GM12878 (cell line): ENCODE measurements at regions not wholly inside any gene's neighbourhood (a gene's known extent, or its start where the extent isn't known, plus 50 kb on each side); places are given as distances from the start of the nearest gene placed in this dataset.

Experiments
- ATAC-seq: fragments of 200-7000 bp; cut with Tn5 transposase; 3 replicates; pipeline ENCODE4 v1.9.1; 2020; ENCODE audit warnings: mild to moderate bottlenecking, moderate library complexity
- BruUV-seq: library from RNA; stranded (reverse); fragments of 400-500 nt; replicated peaks from 2 replicates; lab custom pipeline; 2021; lab: Mats Ljungman, UMichigan
- CTCF ChIA-PET: fragments of 300-600 bp; sonication (Branson Sonifier 250); formaldehyde crosslinking; extraction: SDS; loops from one replicate; lab custom pipeline; 2021; ENCODE audit warnings: inconsistent platforms; lab: Yijun Ruan, JAX
- POLR2A ChIA-PET: fragments of 350-600 bp; formaldehyde crosslinking; extraction: SDS; loops from one replicate; lab custom pipeline; 2021; ENCODE audit warnings: inconsistent platforms; lab: Charles Lee
- RAD21 ChIA-PET: fragments of 300-600 bp; sonication (Branson Sonifier 250); formaldehyde crosslinking; loops from one replicate; lab custom pipeline; 2023; ENCODE audit warnings: antibody characterized with exemption; ENCODE audit not compliant: unreplicated experiment; lab: Charles Lee
- SMC1A ChIA-PET: fragments of 300-600 bp; sonication (Branson Sonifier 250); formaldehyde crosslinking; loops from one replicate; lab custom pipeline; 2023; ENCODE audit not compliant: unreplicated experiment, uncharacterized antibody; lab: Charles Lee
- DNase-seq: peaks from one replicate; pipeline ENCODE4 v3.0.0-alpha.2; 2011; ENCODE audit warnings: low read depth, low spot score
- FAIRE-seq: peaks from 3 replicates; lab custom pipeline; 2011; peaks lifted over from hg19 to GRCh38; lab: Jason Lieb, UNC
- H2AFZ ChIP-seq: 2 replicates; pipeline ENCODE4 v1.6.0; 2011; ENCODE audit warnings: low read depth, low read length, control low read depth; ENCODE audit not compliant: control insufficient read depth
- H3K27ac ChIP-seq: 2 replicates; pipeline ENCODE4 v1.5.1; 2011; ENCODE audit warnings: control low read depth; ENCODE audit not compliant: control insufficient read depth, insufficient read depth
- H3K27me3 ChIP-seq, 2 experiments: replicated peaks in 1 of 2; 2 replicates each; pipeline versions ENCODE4 v1.6.0 to v1.6.1; 2011; ENCODE audit warnings: low read length in 1 of 2; ENCODE audit not compliant: control insufficient read depth in 2 of 2, insufficient read depth in 2 of 2
- H3K36me3 ChIP-seq, 2 experiments: 2 replicates each; pipeline ENCODE4 v1.5.1; 2011; ENCODE audit warnings: low read length in 1 of 2; ENCODE audit not compliant: control insufficient read depth in 2 of 2, insufficient read depth in 2 of 2
- H3K4me1 ChIP-seq: 2 replicates; pipeline ENCODE4 v1.6.1; 2011; ENCODE audit warnings: mild to moderate bottlenecking, low read length, moderate library complexity, mixed read lengths; ENCODE audit not compliant: control insufficient read depth, insufficient read depth
- H3K4me2 ChIP-seq: 2 replicates; pipeline ENCODE4 v1.6.0; 2011; ENCODE audit warnings: control low read depth; ENCODE audit not compliant: control insufficient read depth, insufficient read depth
- H3K4me3 ChIP-seq: fragments of 200-600 bp; sonication (generic); 2 replicates; pipeline ENCODE4 v1.5.1; 2016
- H3K79me2 ChIP-seq: 2 replicates; pipeline ENCODE4 v1.6.0; 2011; ENCODE audit warnings: low read length; ENCODE audit not compliant: control insufficient read depth, insufficient read depth
- H3K9ac ChIP-seq: 2 replicates; pipeline ENCODE4 v1.8.0; 2011; ENCODE audit warnings: low read length, control low read depth, mixed read lengths; ENCODE audit not compliant: control insufficient read depth, insufficient read depth
- H3K9me3 ChIP-seq: replicated peaks from 3 replicates; pipeline ENCODE4 v1.5.1; 2011; ENCODE audit warnings: mild to moderate bottlenecking, low read length; ENCODE audit not compliant: control insufficient read depth, insufficient read depth
- H4K20me1 ChIP-seq: 2 replicates; pipeline ENCODE4 v1.6.0; 2011; ENCODE audit not compliant: control insufficient read depth, insufficient read depth
- CREM ChIP-seq: IDR thresholded peaks from 2 replicates; pipeline ENCODE4 v1.6.1; 2014; ENCODE audit warnings: antibody characterized with exemption, low read depth
- EED ChIP-seq: sonication (generic); IDR thresholded peaks from 2 replicates; pipeline ENCODE4 v1.6.1; 2016; ENCODE audit warnings: antibody characterized with exemption, low read depth
- FOXK2 ChIP-seq: fragments of 450-650 bp; IDR thresholded peaks from 2 replicates; pipeline ENCODE4 v1.6.1; 2017; ENCODE audit warnings: mild to moderate bottlenecking, moderate library complexity
- FOXM1 ChIP-seq: IDR thresholded peaks from 2 replicates; pipeline ENCODE4 v1.6.1; 2012; ENCODE audit warnings: low read depth, mild to moderate bottlenecking, inconsistent platforms, low read length, moderate library complexity
- GABPA ChIP-seq: IDR thresholded peaks from 2 replicates; pipeline ENCODE4 v1.6.1; 2014; ENCODE audit warnings: antibody characterized with exemption, low read depth, mild to moderate bottlenecking, inconsistent platforms
- HDGF ChIP-seq: fragments of 450-650 bp; IDR thresholded peaks from 2 replicates; pipeline ENCODE4 v1.6.1; 2016; ENCODE audit warnings: antibody characterized with exemption
- JUNB ChIP-seq: IDR thresholded peaks from 2 replicates; pipeline ENCODE4 v1.6.1; 2016; ENCODE audit warnings: antibody characterized with exemption, mild to moderate bottlenecking
- LARP7 ChIP-seq: fragments of 450-650 bp; IDR thresholded peaks from 2 replicates; pipeline ENCODE4 v1.6.1; 2017; ENCODE audit warnings: mild to moderate bottlenecking
- MEF2A ChIP-seq: IDR thresholded peaks from 2 replicates; pipeline ENCODE4 v1.6.1; 2011; ENCODE audit warnings: low read depth, mild to moderate bottlenecking, low read length, moderate library complexity; ENCODE audit not compliant: insufficient read depth
- MTA2 ChIP-seq: fragments of 450-650 bp; IDR thresholded peaks from 2 replicates; pipeline ENCODE4 v1.6.1; 2016; ENCODE audit warnings: low read depth, mild to moderate bottlenecking, moderate library complexity
- MTA3 ChIP-seq: IDR thresholded peaks from 2 replicates; pipeline ENCODE4 v1.6.1; 2012; ENCODE audit warnings: low read length, inconsistent platforms, borderline replicate concordance
- NFIC ChIP-seq: IDR thresholded peaks from 2 replicates; pipeline ENCODE4 v1.6.1; 2012; ENCODE audit warnings: low read depth, mild to moderate bottlenecking, inconsistent platforms, low read length, moderate library complexity
- RCOR1 ChIP-seq: conservative IDR thresholded peaks from 2 replicates; pipeline ENCODE4 v1.6.1; 2012; ENCODE audit warnings: low read depth, low read length, improper control_type of control experiment
- RUNX3 ChIP-seq: IDR thresholded peaks from 2 replicates; pipeline ENCODE4 v1.6.1; 2012; ENCODE audit warnings: low read length, inconsistent platforms
- WGBS: methylation state at CpG from one replicate; pipeline ENCODE4 v1.1.6; 2016; ENCODE audit warnings: low lambda C conversion rate; ENCODE audit not compliant: insufficient replicate concordance, insufficient coverage; ENCODE audit errors: missing lambda C conversion rate; 5-methylcytosine and 5-hydroxymethylcytosine counted together
- in situ Hi-C: fragments of 300-500 bp; cut with MboI; formaldehyde crosslinking; loops from 9 replicates; pipeline ENCODE4 v1.14.3; 2018; ENCODE audit warnings: mixed read lengths
- intact Hi-C: fragments of 100-400 bp; cut with micrococcal nuclease; formaldehyde crosslinking; loops from one replicate; pipeline ENCODE4 v1.14.2; 2022; ENCODE audit not compliant: unreplicated experiment
- TF ChIP-seq, protein P1 (sequence below): fragments of 450-650 bp; IDR thresholded peaks from 2 replicates; pipeline ENCODE4 v1.6.1; 2017; ENCODE audit warnings: borderline replicate concordance
- TF ChIP-seq, protein P2 (sequence below): IDR thresholded peaks from 2 replicates; pipeline ENCODE4 v1.6.1; 2012; ENCODE audit warnings: low read depth, low read length, improper control_type of control experiment

DNA sequence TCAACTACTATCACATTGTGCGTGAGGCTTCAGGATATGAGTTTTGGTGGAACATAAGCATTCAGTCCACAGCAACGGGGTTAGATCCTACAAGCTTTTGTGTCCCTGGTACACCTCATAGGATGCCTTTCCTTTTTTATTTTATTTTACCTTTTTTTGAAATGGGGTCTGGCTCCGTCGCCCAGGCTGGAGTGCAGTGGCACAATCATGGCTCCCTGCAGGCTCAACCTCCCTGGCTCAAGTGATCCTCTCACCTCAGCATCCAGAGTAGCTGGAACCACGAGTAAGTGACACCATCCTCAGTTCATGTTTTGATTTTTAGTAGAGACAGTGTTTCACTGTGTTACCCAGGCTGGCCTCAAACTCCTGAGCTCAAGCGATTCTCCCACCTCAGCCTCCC, 86.0 kb upstream of the RAI14 start:
- CTCF ChIA-PET, result no interaction called here
- Histone ChIP-seq H4K20me1 (no peaks in the 10 kb centered on the region), H3K27ac (no peak overlapping the region), H3K4me1 (no peaks in the 10 kb centered on the region), H3K27me3 (no peaks in the 10 kb centered on the region)
- intact Hi-C loops, result no loop called here
- no TSS peak for BruUV-seq
- TF ChIP-seq FOXK2, result no peak
- no peak for TF ChIP-seq LARP7
- TF ChIP-seq, protein P1, sequence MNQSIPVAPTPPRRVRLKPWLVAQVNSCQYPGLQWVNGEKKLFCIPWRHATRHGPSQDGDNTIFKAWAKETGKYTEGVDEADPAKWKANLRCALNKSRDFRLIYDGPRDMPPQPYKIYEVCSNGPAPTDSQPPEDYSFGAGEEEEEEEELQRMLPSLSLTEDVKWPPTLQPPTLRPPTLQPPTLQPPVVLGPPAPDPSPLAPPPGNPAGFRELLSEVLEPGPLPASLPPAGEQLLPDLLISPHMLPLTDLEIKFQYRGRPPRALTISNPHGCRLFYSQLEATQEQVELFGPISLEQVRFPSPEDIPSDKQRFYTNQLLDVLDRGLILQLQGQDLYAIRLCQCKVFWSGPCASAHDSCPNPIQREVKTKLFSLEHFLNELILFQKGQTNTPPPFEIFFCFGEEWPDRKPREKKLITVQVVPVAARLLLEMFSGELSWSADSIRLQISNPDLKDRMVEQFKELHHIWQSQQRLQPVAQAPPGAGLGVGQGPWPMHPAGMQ, result no peak
- TF ChIP-seq, all 136 proteins: peak for 0
- RAD21 ChIA-PET, result no interaction called here
- H3K4me3 ChIP-seq, result no peak overlapping the region
- no peaks in the 10 kb centered on the region for H3K36me3 ChIP-seq
- no peaks in the 10 kb centered on the region for H3K9me3 ChIP-seq
- 56% methylated on average over 6 of the region's 6 CpGs for WGBS
- no peak for ATAC-seq
- DNase-seq, result no peak
- in situ Hi-C loops, result no loop called here
- H3K79me2 ChIP-seq, result no peaks in the 10 kb centered on the region
- no peak overlapping the region for H2AFZ ChIP-seq
- no peak for FAIRE-seq
- H3K9ac ChIP-seq, result no peak overlapping the region
- POLR2A ChIA-PET, result no interaction called here
- SMC1A ChIA-PET, result no interaction called here
- H3K4me2 ChIP-seq, result no peak overlapping the region

DNA sequence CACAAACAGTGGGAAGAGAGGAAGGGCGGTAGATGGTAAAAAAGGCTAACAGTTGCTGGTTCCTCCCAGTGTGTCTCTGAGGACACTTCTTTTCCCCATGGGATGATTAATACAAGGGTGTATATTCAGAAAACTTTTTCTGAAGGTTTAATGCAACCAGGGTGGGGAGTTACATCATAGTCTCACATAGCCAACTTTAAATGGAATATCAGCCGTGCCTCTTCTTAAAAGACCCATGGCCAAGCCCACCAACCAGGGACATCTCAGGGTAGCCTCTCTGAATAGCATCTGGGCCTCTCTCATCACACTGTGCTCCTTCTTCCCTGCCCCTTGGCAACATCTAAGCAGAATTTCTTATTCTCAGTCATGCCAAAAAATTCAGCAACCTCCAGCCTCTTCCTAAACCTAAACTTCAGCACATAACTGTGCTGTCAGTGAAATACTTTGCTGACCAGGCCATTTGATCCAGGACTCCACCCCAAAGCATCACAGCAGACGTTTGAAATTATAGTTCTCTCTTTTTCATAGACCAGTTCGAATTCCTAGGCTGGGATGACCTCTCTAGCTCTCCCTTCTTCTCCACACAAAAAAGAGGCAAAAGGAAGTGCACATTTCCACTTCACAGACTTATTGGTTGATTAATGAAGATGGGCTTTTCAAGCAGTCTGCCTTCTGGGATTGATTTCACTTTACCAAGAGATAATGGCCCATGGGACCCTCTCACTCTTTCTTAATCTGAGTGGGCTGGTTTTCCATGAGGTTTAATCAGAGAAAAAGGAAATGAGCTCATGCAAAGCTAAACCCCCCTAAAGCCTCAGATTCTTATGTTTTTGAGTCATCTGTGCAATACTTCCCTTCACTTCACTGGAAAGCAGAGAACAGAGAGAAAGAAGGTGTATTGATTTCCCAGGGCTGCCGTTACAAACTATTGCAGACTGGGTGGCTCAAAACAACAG, 85.1 kb upstream of the RAI14 start:
- no peak for ATAC-seq
- Histone ChIP-seq H3K4me1 (no peaks in the 10 kb centered on the region), H3K79me2 (no peaks in the 10 kb centered on the region), H3K9ac (no peak overlapping the region), H4K20me1 (no peaks in the 10 kb centered on the region), H3K9me3 (no peaks in the 10 kb centered on the region), H3K36me3 (no peaks in the 10 kb centered on the region), H3K27me3 (no peaks in the 10 kb centered on the region), H3K4me3 (no peak overlapping the region), H2AFZ (peak overlapping the region; percentile 20; the same call in 1 of the 2 replicates), H3K4me2 (no peak overlapping the region), H3K27ac (no peak overlapping the region)
- ChIA-PET POLR2A (no interaction called here), SMC1A (interaction anchor here (0.8 kb wide), 1 partner anchor 738 kb away, joined by 3 read pairs; no protein-coding TSS in a partner anchor), RAD21 (no interaction called here), CTCF (no interaction called here)
- peak; percentile 7 for FAIRE-seq
- no peak for DNase-seq
- in situ Hi-C loops, result no loop called here
- WGBS, result 28% methylated on average over 5 of the region's 5 CpGs
- intact Hi-C loops, result no loop called here
- BruUV-seq, result no TSS peak
- TF ChIP-seq FOXM1, result peak; percentile 87; the same call in 1 of the 2 replicates
- peak; percentile 55; the same call in 1 of the 2 replicates for TF ChIP-seq GABPA
- no peak for TF ChIP-seq HDGF
- no peak for TF ChIP-seq RCOR1
- TF ChIP-seq CREM, result peak; percentile 38; the same call in 1 of the 2 replicates
- TF ChIP-seq MTA3, result 0 out of 2 replicates have a peak, but pooled peaks have one; percentile 26
- peak; percentile 80 for TF ChIP-seq EED
- 0 out of 2 replicates have a peak, but pooled peaks have one; percentile 24 for TF ChIP-seq MEF2A
- no peak for TF ChIP-seq MTA2
- TF ChIP-seq RUNX3, result peak; percentile 86
- peak; percentile 83 for TF ChIP-seq JUNB
- TF ChIP-seq NFIC, result peak; percentile 88; the same call in 1 of the 2 replicates
- TF ChIP-seq, protein P2, sequence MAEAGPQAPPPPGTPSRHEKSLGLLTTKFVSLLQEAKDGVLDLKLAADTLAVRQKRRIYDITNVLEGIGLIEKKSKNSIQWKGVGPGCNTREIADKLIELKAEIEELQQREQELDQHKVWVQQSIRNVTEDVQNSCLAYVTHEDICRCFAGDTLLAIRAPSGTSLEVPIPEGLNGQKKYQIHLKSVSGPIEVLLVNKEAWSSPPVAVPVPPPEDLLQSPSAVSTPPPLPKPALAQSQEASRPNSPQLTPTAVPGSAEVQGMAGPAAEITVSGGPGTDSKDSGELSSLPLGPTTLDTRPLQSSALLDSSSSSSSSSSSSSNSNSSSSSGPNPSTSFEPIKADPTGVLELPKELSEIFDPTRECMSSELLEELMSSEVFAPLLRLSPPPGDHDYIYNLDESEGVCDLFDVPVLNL, result no peak
